Gastroesophageal sphincter (tissue), 3 donors: ENCODE measurements at regions not wholly inside any gene's neighbourhood (a gene's known extent, or its start where the extent isn't known, plus 50 kb on each side); places are given as distances from the start of the nearest gene placed in this dataset.

Experiments used
- EP300 ChIP-seq: sonication (generic); formaldehyde crosslinking; IDR thresholded peaks from one replicate; pipeline ENCODE4 v1.6.1; 2017; ENCODE audit warnings: antibody characterized with exemption, mild to moderate bottlenecking
- POLR2A ChIP-seq, 2 donors: fragments of 450-650 bp; IDR thresholded peaks; one replicate each; pipeline ENCODE4 v1.6.1; 2017; ENCODE audit warnings: antibody characterized with exemption in 2 of 2, mild to moderate bottlenecking in 2 of 2, moderate library complexity in 1 of 2
- POLR2AphosphoS5 ChIP-seq: sonication (generic); formaldehyde crosslinking; IDR thresholded peaks from one replicate; pipeline ENCODE4 v1.6.1; 2017; ENCODE audit warnings: antibody characterized with exemption
- TF ChIP-seq, protein P1 (sequence below), 4 experiments: fragments of 200-600 bp in 2 of 4; fragments of 450-650 bp in 2 of 4; sonication (generic) in 1 of 4; IDR thresholded peaks; one replicate each; pipeline ENCODE4 v1.5.1; 2017 to 2019; ENCODE audit warnings: antibody characterized with exemption in 4 of 4, mild to moderate bottlenecking in 2 of 4, moderate library complexity in 2 of 4

DNA sequence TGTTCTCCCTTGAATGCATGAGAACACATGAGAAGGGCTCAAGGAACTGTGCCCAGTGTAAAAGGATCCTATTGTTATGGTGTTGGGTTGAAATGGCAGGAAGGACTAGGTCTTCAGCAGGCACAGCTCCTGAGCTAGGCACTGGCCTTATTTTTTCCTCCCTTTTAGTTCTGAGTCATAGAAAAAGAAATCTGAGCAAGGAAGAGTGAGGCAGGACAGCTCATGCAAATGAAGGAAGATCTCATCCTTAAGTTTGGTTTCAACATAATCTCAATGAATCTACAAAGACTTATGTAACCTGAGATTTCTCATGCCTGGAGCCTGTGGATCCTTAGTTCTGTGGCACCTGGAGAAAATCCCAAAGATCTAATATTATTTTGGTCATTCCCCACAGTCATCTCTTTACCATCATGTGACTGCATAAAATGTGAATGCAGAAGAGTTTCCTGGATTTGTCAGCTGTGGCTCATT lies 188.6 kb upstream of the TBL1XR1 start:
- TF ChIP-seq, protein P1, sequence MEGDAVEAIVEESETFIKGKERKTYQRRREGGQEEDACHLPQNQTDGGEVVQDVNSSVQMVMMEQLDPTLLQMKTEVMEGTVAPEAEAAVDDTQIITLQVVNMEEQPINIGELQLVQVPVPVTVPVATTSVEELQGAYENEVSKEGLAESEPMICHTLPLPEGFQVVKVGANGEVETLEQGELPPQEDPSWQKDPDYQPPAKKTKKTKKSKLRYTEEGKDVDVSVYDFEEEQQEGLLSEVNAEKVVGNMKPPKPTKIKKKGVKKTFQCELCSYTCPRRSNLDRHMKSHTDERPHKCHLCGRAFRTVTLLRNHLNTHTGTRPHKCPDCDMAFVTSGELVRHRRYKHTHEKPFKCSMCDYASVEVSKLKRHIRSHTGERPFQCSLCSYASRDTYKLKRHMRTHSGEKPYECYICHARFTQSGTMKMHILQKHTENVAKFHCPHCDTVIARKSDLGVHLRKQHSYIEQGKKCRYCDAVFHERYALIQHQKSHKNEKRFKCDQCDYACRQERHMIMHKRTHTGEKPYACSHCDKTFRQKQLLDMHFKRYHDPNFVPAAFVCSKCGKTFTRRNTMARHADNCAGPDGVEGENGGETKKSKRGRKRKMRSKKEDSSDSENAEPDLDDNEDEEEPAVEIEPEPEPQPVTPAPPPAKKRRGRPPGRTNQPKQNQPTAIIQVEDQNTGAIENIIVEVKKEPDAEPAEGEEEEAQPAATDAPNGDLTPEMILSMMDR (IDR thresholded peaks at IDR 0.05), result no peak
- TF ChIP-seq POLR2A (IDR thresholded peaks at IDR 0.05) (no peak), POLR2AphosphoS5 (no peak), EP300 (no peak)
